ENCODE measurements at regions not wholly inside any gene's neighbourhood (a gene's known extent, or its start where the extent isn't known, plus 50 kb on each side); places are given as distances from the start of the nearest gene placed in this dataset.

DNA sequence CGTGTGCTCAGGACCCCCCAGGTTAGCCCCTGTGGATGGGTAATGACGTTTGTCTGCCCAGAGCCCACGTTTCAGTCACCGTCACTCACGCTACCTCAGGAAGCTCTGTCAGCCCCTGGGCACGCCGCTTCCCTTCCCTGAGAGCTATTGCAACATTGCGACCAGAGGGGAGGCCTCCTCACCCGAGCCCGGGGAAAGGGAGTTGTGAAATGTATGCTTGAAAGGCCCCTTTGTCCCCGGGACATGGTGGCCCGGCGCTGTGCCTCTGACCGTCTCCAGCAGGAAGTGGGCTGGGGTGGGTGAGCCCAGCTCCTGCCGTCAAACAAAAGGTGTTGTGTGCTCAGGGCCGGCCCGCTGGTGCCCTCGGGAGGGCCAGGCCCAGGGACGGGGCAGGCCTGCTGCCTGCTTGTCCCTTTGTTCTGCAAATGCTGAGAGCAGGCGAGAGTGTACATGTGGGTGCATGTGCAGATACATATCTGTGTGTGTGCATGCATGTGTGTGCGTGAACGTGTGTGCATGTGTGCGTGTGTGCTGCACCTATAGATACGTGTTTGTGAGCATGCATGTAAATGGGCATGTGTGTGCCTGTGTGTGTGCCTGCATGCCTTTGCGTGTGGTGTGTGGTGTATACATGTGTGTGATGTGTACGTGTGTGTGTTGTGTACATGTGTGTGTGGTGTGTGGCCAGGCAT is 1125.0 kb downstream of the BRD1 start (continued):
- TF ChIP-seq ZNF720 (CRISPR knock-in tag; IDR thresholded peaks at IDR 0.05) (0 out of 2 replicates have a peak, but pooled peaks have one; percentile 64), ZSCAN22 (CRISPR knock-in tag; IDR thresholded peaks at IDR 0.05) (no peak), NR2F6 (IDR thresholded peaks at IDR 0.05) (peak; percentile 81), NR2F6 (CRISPR knock-in tag; IDR thresholded peaks at IDR 0.05) (peak; percentile 78), KDM5B (CRISPR knock-in tag; IDR thresholded peaks at IDR 0.05; ENCODE audit: borderline replicate concordance) (peak; percentile 83; the same call in 1 of the 2 replicates), ZNF777 (CRISPR knock-in tag; IDR thresholded peaks at IDR 0.05) (peak; percentile 99), MAF1 (CRISPR knock-in tag; IDR thresholded peaks at IDR 0.05; ENCODE audit: borderline replicate concordance) (no peak; the same call in 1 of the 2 replicates), HNF4G (IDR thresholded peaks at IDR 0.05; ENCODE audit: borderline replicate concordance, low read depth, low read length) (peak; percentile 16; the same call in 1 of the 2 replicates), HNF4G (CRISPR knock-in tag; IDR thresholded peaks at IDR 0.05; ENCODE audit: borderline replicate concordance, low read depth) (peak; percentile 58; the same call in 1 of the 2 replicates), MAFK (conservative IDR thresholded peaks at IDR 0.05 in 1 of 2, IDR thresholded peaks at IDR 0.05 in 1 of 2; ENCODE audit: low read length in 2 of 2) (no peak), ZNF329 (CRISPR knock-in tag; IDR thresholded peaks at IDR 0.05; ENCODE audit: low read depth) (no peak), FOSL1 (CRISPR knock-in tag; IDR thresholded peaks at IDR 0.05; ENCODE audit: borderline replicate concordance) (no peak), ZNF839 (CRISPR knock-in tag; IDR thresholded peaks at IDR 0.05; ENCODE audit: borderline replicate concordance) (no peak), ZFP37 (CRISPR knock-in tag; IDR thresholded peaks at IDR 0.05; ENCODE audit: borderline replicate concordance) (peak; percentile 55; the same call in 1 of the 2 replicates), ZNF576 (CRISPR knock-in tag; IDR thresholded peaks at IDR 0.05) (no peak), FOSL2 (CRISPR knock-in tag; IDR thresholded peaks at IDR 0.05) (peak; percentile 63), ZNF782 (CRISPR knock-in tag; IDR thresholded peaks at IDR 0.05; ENCODE audit: borderline replicate concordance) (peak; percentile 55; the same call in 1 of the 2 replicates), PAXIP1 (CRISPR knock-in tag; conservative IDR thresholded peaks at IDR 0.05) (peak; percentile 94), ZNF780A (CRISPR knock-in tag; IDR thresholded peaks at IDR 0.05) (peak; percentile 74; the same call in 1 of the 2 replicates)
- TF ChIP-seq, protein P1, sequence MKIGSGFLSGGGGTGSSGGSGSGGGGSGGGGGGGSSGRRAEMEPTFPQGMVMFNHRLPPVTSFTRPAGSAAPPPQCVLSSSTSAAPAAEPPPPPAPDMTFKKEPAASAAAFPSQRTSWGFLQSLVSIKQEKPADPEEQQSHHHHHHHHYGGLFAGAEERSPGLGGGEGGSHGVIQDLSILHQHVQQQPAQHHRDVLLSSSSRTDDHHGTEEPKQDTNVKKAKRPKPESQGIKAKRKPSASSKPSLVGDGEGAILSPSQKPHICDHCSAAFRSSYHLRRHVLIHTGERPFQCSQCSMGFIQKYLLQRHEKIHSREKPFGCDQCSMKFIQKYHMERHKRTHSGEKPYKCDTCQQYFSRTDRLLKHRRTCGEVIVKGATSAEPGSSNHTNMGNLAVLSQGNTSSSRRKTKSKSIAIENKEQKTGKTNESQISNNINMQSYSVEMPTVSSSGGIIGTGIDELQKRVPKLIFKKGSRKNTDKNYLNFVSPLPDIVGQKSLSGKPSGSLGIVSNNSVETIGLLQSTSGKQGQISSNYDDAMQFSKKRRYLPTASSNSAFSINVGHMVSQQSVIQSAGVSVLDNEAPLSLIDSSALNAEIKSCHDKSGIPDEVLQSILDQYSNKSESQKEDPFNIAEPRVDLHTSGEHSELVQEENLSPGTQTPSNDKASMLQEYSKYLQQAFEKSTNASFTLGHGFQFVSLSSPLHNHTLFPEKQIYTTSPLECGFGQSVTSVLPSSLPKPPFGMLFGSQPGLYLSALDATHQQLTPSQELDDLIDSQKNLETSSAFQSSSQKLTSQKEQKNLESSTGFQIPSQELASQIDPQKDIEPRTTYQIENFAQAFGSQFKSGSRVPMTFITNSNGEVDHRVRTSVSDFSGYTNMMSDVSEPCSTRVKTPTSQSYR (CRISPR knock-in tag; IDR thresholded peaks at IDR 0.05; ENCODE audit: borderline replicate concordance) = peak; percentile 54
- TF ChIP-seq, protein P2, sequence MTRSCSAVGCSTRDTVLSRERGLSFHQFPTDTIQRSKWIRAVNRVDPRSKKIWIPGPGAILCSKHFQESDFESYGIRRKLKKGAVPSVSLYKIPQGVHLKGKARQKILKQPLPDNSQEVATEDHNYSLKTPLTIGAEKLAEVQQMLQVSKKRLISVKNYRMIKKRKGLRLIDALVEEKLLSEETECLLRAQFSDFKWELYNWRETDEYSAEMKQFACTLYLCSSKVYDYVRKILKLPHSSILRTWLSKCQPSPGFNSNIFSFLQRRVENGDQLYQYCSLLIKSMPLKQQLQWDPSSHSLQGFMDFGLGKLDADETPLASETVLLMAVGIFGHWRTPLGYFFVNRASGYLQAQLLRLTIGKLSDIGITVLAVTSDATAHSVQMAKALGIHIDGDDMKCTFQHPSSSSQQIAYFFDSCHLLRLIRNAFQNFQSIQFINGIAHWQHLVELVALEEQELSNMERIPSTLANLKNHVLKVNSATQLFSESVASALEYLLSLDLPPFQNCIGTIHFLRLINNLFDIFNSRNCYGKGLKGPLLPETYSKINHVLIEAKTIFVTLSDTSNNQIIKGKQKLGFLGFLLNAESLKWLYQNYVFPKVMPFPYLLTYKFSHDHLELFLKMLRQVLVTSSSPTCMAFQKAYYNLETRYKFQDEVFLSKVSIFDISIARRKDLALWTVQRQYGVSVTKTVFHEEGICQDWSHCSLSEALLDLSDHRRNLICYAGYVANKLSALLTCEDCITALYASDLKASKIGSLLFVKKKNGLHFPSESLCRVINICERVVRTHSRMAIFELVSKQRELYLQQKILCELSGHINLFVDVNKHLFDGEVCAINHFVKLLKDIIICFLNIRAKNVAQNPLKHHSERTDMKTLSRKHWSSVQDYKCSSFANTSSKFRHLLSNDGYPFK (CRISPR knock-in tag; IDR thresholded peaks at IDR 0.05; ENCODE audit: borderline replicate concordance) = no peak; the same call in 1 of the 2 replicates

Data from HepG2 (cell line).